Left lobe of liver (tissue), 2 donors: ENCODE measurements at regions not wholly inside any gene's neighbourhood (a gene's known extent, or its start where the extent isn't known, plus 50 kb on each side); places are given as distances from the start of the nearest gene placed in this dataset.

ENCODE experiments used
- ATAC-seq: fragments of 200-7000 bp; cut with Tn5 transposase; one replicate; pipeline ENCODE4 v1.9.1; 2020; ENCODE audit warnings: mild to moderate bottlenecking, moderate library complexity
- DNase-seq: peaks from one replicate; pipeline ENCODE4 v3.0.0-alpha.2; 2020; ENCODE audit warnings: low spot score
- donor health status: DM: no; HTN: no; CAD: no; lungs with moderate emphysema.
- donor health status: DM: no; HTN: yes; CAD: no.

GRCh38 chr13:105316731-105317130 is 1218.7 kb downstream of the EFNB2 start:
- no peak for ATAC-seq
- DNase-seq, result no peak

GRCh38 chr13:105312906-105313305 is 1222.6 kb downstream of the EFNB2 start:
- ATAC-seq (no peak), DNase-seq (no peak)

- no peak for DNase-seq
- ATAC-seq, result no peak
Observed at GRCh38 chr13:105311094-105311493, 1224.4 kb downstream of the EFNB2 start.

- ATAC-seq (no peak), DNase-seq (no peak)
Observed at GRCh38 chr13:105307776-105308175, 1227.7 kb downstream of the EFNB2 start.

DNA sequence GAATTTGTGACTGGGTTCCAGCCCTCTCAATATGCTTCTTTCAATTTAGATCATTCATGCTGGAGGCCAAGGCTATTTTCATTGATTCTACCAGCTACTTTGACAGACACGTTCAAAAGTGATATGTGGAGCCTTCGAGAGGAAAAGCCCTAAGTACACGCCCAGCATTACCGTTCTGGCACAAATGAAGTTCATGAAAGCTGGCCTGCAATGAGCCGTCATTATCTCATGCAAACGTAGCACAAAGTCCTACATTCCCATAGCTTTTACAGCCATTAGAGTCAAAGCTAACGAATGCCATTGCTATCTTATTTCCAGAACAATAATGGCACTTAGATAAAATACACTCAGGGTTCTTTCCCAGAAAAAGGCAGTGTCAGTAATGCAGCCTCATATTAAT is 1237.6 kb downstream of the EFNB2 start:
- ATAC-seq (no peak), DNase-seq (no peak)

GRCh38 chr13:105291987-105292386 is 1243.5 kb downstream of the EFNB2 start:
- DNase-seq (no peak), ATAC-seq (no peak)

GRCh38 chr13:105290596-105290995 is 1244.9 kb downstream of the EFNB2 start:
- ATAC-seq, result no peak

DNA sequence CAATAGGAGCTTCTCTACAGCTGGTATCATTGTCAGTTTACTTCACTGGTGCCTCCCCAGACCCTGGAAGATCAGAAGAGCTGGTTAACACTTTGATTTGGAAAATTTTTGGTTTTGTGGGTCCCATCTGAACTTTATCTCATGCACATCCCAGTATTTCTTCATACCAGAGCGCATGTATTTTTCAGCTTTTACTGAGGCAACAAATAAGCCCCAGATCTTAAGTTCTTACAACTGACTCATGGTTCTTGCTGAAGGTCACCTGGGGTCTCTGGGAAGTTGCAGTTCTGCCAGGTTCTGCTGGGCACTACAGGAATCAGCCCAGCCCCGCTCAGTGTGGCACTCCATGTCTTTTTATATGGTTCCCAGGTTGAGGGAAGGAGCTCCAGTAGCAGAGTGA is 1249.9 kb downstream of the EFNB2 start:
- ATAC-seq (no peak), DNase-seq (no peak)

More at GRCh38 chr13:105290596-105290995, 1244.9 kb downstream of the EFNB2 start:
- DNase-seq, result no peak

DNA sequence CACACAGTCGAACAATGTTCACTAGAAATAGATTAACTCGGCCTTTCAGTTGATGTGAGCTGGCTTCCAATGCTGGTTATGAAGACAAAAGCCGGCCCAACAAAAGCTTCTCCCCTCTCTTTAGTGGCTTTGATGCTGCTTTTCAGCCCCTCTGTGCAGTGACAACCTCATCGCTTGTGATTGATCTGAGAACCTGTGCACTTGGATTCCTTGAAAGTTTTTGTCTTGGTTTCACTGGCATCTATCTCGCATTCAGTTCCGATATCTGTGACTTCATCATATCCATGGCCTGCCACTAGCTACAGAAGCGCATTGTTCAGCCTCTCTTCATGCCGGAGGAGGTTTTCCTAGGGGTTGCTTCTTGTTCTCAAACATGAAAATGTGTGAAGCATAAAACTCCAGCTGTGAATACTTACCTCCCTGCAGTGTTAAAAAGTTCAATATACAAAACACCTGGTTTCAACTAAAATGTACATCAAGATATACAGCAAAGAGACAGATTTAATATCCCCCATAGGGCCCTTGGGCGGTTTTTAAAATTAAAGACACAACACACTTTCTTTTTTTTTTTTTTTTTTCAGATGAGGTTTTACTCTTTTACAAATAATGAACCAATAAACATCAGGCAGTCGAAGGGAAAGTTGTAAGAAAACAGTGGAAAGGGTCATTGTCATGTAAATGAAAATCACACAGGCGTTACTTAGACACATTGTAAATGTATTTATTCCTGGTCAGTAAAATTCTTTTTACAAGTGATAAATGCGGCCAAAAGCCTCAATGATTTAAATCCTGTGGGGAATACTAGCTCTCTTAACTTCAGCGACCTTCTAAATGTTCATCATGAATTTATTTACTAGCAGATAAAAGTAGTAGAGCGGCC is 1252.8 kb downstream of the EFNB2 start:
- ATAC-seq (no peak), DNase-seq (no peak)

DNA sequence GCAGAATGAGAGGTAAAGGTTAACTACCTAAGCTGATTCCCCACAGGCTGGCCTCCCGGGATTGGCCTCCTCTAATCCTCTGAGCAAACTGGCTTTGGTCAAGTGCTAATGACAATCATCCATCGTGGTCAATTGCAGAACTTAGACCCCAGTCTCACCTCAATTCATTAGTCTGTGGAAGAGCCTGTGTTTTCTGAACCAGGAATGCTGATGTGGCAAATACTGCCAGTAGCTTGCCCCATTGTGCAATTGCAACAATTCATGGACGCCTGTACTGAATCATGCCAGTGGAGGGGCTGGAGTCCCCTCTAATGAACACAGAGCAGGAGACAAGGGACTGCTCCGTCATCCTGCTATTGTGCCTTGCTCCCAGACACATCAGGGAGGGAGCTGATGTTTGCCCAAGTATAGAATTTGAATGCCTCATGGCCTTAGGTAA is 1256.5 kb downstream of the EFNB2 start:
- DNase-seq, result no peak
- no peak for ATAC-seq

GRCh38 chr13:105276571-105276970 is 1258.9 kb downstream of the EFNB2 start:
- ATAC-seq, result no peak

GRCh38 chr13:105273665-105274222 is 1261.7 kb downstream of the EFNB2 start:
- DNase-seq, result no peak
- ATAC-seq, result no peak

More at GRCh38 chr13:105276571-105276970, 1258.9 kb downstream of the EFNB2 start:
- DNase-seq, result no peak

- ATAC-seq, result no peak
- no peak for DNase-seq
Observed at GRCh38 chr13:105272660-105273631, 1262.5 kb downstream of the EFNB2 start.

- ATAC-seq (no peak), DNase-seq (no peak)
Observed at GRCh38 chr13:105266615-105267014, 1268.8 kb downstream of the EFNB2 start.

- DNase-seq, result no peak
- ATAC-seq, result no peak
Observed at GRCh38 chr13:105262579-105262978, 1272.9 kb downstream of the EFNB2 start.

- ATAC-seq, result no peak
- DNase-seq, result no peak
Observed at GRCh38 chr13:105259426-105259825, 1276.0 kb downstream of the EFNB2 start.

DNA sequence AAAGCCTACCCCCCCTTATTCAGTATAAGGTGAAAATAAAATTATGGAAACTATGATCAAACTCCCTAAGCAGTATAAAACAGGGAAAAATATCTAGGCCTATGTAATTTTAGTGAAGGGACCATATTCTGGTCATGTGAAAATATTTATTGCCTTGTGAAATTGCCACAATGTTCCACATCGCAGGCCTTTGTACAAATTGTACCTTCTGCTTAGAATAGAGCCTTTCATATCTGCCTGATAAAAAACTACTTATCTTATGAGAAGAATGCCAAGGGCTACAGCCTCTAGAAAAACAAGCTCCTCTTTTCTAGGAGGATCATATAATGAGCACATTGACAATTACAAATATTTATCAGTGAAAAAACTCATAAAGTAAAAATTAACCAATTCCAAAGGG is 1280.0 kb downstream of the EFNB2 start:
- no peak for DNase-seq
- ATAC-seq, result no peak

GRCh38 chr13:105251293-105251692 is 1284.2 kb downstream of the EFNB2 start:
- ATAC-seq (no peak), DNase-seq (no peak)

DNA sequence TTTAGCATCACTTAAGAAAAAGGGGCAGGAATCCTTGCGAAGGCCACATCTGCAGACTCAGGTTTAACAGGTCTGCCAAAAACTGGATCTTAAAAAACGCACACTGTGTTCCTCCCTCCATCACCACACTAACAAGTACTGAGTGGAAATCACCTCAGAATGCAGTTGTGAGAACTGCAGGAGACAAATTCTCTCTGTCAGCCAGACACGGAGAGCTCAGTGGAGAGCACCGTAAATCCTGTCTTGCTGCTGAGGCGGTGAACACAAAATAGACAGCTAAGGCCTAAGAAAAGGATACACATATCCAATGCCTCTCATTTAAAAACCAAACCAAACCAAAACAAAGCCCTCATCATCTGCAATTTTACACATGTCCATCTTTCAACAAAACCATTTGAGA is 1287.6 kb downstream of the EFNB2 start:
- no peak for DNase-seq
- ATAC-seq, result no peak

DNA sequence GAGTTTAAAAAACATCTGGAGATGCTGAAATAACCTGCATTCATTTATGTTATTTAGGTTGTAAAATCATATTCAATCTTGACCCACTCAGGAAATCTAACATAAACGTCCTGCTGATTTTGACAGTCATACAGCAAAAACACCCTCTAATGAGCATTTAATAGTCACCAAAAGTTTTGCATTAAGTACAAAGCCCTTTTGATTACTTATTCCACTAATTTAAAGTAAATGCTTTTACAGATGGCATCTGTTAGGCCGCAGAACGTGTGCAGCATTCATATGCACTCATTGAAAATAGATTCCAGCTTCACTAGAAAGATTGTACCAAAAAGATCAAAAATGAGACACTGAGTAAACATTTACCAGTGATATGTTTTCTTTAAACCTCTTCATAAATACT is 1295.1 kb downstream of the EFNB2 start:
- DNase-seq, result no peak
- no peak for ATAC-seq

- ATAC-seq (no peak), DNase-seq (no peak)
Observed at GRCh38 chr13:105232439-105232838, 1303.0 kb downstream of the EFNB2 start.
